Fibroblast of lung (primary cell): ENCODE measurements at regions not wholly inside any gene's neighbourhood (a gene's known extent, or its start where the extent isn't known, plus 50 kb on each side); places are given as distances from the start of the nearest gene placed in this dataset.

Experiments used
- EZH2 ChIP-seq: IDR thresholded peaks from 2 replicates; pipeline ENCODE4 v1.5.1; 2012; ENCODE audit warnings: low read length, control low read depth, mild to moderate bottlenecking; ENCODE audit errors: missing control alignments
- TF ChIP-seq, protein P1 (sequence below), 2 donors: IDR thresholded peaks in 1 of 2; conservative IDR thresholded peaks in 1 of 2; 1 replicate in 1 of 2; 2 replicates in 1 of 2; pipeline ENCODE4 v1.5.1; 2011 to 2012; ENCODE audit warnings: low read length in 2 of 2, control low read depth in 1 of 2, inconsistent platforms in 1 of 2, low read depth in 1 of 2, mild to moderate bottlenecking in 1 of 2

DNA sequence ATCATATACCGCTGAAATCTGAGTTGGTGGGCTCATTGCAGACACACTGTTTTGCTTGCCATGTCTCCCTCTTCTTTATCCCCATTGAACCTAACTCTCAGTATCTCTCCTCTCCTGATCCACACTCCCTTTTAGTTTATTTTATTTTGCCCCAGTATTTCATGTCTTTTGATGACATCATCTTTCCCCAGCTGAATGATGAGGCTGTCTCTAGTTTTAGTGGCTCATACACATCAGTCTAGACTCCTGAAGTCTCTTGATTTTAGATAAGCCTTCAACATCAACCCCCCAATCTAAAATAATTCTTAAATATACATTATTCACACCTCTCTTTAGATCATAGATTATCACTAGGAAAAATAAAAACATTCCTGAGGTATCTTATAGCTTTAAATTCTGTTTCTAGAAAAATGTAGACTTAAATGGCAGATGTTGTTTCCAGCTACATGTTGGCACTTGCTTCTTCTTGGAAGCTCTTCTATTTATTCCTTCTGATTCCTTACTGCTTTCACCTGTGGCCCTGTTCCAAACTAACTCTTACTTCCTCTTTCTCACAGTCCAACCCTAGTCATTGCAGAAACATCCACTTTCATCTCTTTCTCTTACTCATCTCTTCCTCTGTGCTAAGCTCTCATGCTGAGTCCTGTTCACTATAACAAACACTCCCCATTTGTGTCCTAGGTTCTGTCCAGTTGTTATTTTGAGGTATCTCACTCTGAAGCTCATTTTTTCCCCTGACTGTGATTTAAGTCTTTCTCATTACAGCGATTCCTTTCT lies 191.9 kb upstream of the SLC35B3 start:
- TF ChIP-seq, protein P1, sequence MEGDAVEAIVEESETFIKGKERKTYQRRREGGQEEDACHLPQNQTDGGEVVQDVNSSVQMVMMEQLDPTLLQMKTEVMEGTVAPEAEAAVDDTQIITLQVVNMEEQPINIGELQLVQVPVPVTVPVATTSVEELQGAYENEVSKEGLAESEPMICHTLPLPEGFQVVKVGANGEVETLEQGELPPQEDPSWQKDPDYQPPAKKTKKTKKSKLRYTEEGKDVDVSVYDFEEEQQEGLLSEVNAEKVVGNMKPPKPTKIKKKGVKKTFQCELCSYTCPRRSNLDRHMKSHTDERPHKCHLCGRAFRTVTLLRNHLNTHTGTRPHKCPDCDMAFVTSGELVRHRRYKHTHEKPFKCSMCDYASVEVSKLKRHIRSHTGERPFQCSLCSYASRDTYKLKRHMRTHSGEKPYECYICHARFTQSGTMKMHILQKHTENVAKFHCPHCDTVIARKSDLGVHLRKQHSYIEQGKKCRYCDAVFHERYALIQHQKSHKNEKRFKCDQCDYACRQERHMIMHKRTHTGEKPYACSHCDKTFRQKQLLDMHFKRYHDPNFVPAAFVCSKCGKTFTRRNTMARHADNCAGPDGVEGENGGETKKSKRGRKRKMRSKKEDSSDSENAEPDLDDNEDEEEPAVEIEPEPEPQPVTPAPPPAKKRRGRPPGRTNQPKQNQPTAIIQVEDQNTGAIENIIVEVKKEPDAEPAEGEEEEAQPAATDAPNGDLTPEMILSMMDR (conservative IDR thresholded peaks at IDR 0.05 in 1 of 2, IDR thresholded peaks at IDR 0.05 in 1 of 2; ENCODE audit: low read depth in 1 of 2, low read length in 2 of 2), result no peak
- no peak for TF ChIP-seq EZH2
